Panc1 (cell line): ENCODE measurements at regions not wholly inside any gene's neighbourhood (a gene's known extent, or its start where the extent isn't known, plus 50 kb on each side); places are given as distances from the start of the nearest gene placed in this dataset.

ENCODE experiments used
- POLR2AphosphoS5 ChIP-seq: IDR thresholded peaks from 2 replicates; pipeline ENCODE4 v1.6.1; 2012; ENCODE audit warnings: mild to moderate bottlenecking, low read depth, low read length, moderate library complexity
- SIN3A ChIP-seq: IDR thresholded peaks from 2 replicates; pipeline ENCODE4 v1.6.1; 2012; ENCODE audit warnings: low read depth, mild to moderate bottlenecking, low read length, moderate library complexity, borderline replicate concordance; ENCODE audit not compliant: insufficient read depth
- TF ChIP-seq, protein P1 (sequence below): fragments of 450-650 bp; IDR thresholded peaks from 2 replicates; pipeline ENCODE4 v1.5.1; 2017; ENCODE audit warnings: mild to moderate bottlenecking
- TF ChIP-seq, protein P2 (sequence below), 2 experiments: IDR thresholded peaks; 2 replicates each; pipeline ENCODE4 v1.6.1; 2011 to 2012; ENCODE audit warnings: low read depth in 2 of 2, control low read depth in 1 of 2, low read length in 1 of 2, mild to moderate bottlenecking in 1 of 2, moderate library complexity in 1 of 2; ENCODE audit not compliant: insufficient read depth in 1 of 2

DNA sequence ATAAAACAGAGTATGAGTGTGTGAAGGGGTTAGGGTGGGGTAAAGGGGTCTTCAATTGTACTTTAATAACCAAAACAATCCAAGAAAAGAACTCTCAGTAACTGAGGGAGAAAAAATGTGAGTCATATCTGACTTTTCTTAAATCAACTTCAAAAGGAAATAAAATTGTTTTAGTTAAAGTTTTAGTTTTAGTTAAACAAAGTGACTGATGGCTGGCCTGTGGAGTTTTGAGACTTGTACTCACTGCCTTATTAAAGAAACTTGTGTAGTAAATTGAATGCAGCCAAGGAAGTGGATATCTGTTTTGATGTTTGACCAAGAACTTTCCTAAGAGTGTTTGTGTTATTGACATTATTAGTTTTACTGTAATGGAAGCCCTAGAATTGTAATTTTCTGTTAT is 2032.6 kb downstream of the MAT2B start:
- TF ChIP-seq, protein P1, sequence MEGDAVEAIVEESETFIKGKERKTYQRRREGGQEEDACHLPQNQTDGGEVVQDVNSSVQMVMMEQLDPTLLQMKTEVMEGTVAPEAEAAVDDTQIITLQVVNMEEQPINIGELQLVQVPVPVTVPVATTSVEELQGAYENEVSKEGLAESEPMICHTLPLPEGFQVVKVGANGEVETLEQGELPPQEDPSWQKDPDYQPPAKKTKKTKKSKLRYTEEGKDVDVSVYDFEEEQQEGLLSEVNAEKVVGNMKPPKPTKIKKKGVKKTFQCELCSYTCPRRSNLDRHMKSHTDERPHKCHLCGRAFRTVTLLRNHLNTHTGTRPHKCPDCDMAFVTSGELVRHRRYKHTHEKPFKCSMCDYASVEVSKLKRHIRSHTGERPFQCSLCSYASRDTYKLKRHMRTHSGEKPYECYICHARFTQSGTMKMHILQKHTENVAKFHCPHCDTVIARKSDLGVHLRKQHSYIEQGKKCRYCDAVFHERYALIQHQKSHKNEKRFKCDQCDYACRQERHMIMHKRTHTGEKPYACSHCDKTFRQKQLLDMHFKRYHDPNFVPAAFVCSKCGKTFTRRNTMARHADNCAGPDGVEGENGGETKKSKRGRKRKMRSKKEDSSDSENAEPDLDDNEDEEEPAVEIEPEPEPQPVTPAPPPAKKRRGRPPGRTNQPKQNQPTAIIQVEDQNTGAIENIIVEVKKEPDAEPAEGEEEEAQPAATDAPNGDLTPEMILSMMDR = no peak
- no peak for TF ChIP-seq SIN3A
- TF ChIP-seq, protein P2, sequence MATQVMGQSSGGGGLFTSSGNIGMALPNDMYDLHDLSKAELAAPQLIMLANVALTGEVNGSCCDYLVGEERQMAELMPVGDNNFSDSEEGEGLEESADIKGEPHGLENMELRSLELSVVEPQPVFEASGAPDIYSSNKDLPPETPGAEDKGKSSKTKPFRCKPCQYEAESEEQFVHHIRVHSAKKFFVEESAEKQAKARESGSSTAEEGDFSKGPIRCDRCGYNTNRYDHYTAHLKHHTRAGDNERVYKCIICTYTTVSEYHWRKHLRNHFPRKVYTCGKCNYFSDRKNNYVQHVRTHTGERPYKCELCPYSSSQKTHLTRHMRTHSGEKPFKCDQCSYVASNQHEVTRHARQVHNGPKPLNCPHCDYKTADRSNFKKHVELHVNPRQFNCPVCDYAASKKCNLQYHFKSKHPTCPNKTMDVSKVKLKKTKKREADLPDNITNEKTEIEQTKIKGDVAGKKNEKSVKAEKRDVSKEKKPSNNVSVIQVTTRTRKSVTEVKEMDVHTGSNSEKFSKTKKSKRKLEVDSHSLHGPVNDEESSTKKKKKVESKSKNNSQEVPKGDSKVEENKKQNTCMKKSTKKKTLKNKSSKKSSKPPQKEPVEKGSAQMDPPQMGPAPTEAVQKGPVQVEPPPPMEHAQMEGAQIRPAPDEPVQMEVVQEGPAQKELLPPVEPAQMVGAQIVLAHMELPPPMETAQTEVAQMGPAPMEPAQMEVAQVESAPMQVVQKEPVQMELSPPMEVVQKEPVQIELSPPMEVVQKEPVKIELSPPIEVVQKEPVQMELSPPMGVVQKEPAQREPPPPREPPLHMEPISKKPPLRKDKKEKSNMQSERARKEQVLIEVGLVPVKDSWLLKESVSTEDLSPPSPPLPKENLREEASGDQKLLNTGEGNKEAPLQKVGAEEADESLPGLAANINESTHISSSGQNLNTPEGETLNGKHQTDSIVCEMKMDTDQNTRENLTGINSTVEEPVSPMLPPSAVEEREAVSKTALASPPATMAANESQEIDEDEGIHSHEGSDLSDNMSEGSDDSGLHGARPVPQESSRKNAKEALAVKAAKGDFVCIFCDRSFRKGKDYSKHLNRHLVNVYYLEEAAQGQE (IDR thresholded peaks at IDR 0.05; ENCODE audit: insufficient read depth in 1 of 2, low read depth in 2 of 2, low read length in 1 of 2) = no peak
- no peak for TF ChIP-seq POLR2AphosphoS5
